ENCODE measurements at regions not wholly inside any gene's neighbourhood (a gene's known extent, or its start where the extent isn't known, plus 50 kb on each side); places are given as distances from the start of the nearest gene placed in this dataset.

GRCh38 chr13:55266644-55267043, 1874.1 kb upstream of the PRR20A start:
- Histone ChIP-seq H3K27ac (ENCODE audit: low read length) (no peak overlapping the region), H3K4me1 (ENCODE audit: control insufficient read depth, insufficient read depth, low read length) (no peaks in the 10 kb centered on the region), H3K27me3 (ENCODE audit: control insufficient read depth, insufficient read depth, low read length) (no peaks in the 10 kb centered on the region), H3K4me3 (ENCODE audit: low read length) (no peak overlapping the region), H3K9me3 (ENCODE audit: control insufficient read depth, insufficient read depth, low read length) (peaks cover 3% of the 10 kb centered on the region), H3K36me3 (ENCODE audit: control insufficient read depth, insufficient read depth, low read length) (no peaks in the 10 kb centered on the region)
- no CpG with 5 or more reads among the region's 2 CpGs for WGBS (ENCODE audit: insufficient coverage)
- DNase-seq = no peak
- Mint-ChIP-seq H3K9me3 (peaks cover 13 to 14% of the 10 kb centered on the region in 2 donors), H3K4me1 (no peaks in the 10 kb centered on the region), H3K4me3 (no peak overlapping the region), H3K27me3 (ENCODE audit: low read depth in 2 of 2) (no peaks in the 10 kb centered on the region), H3K36me3 (no peaks in the 10 kb centered on the region), H3K27ac (no peak overlapping the region)
- no peak for ATAC-seq
- intact Hi-C loops (cut with micrococcal nuclease) = no loop called here
- no peak for TF ChIP-seq CTCF (IDR thresholded peaks at IDR 0.05)

GRCh38 chr13:55298201-55298600, 1842.5 kb upstream of the PRR20A start:
- H3K36me3 Mint-ChIP-seq = peaks cover 23% of the 10 kb centered on the region
- WGBS (ENCODE audit: insufficient coverage) = 73% methylated on average over 1 of the region's 1 CpG
- H3K36me3 ChIP-seq (ENCODE audit: control insufficient read depth, insufficient read depth, low read length) = no peaks in the 10 kb centered on the region
- peaks cover 22 to 31% of the 10 kb centered on the region in 2 donors for H3K9me3 Mint-ChIP-seq
- no peaks in the 10 kb centered on the region for H3K27me3 Mint-ChIP-seq (ENCODE audit: low read depth in 2 of 2)
- no peaks in the 10 kb centered on the region for H3K4me1 Mint-ChIP-seq
- H3K27ac ChIP-seq (ENCODE audit: low read length) = no peak overlapping the region
- peaks cover 8% of the 10 kb centered on the region for H3K9me3 ChIP-seq (ENCODE audit: control insufficient read depth, insufficient read depth, low read length)
- H3K4me3 ChIP-seq (ENCODE audit: low read length) = no peak overlapping the region
- ATAC-seq (no peak), DNase-seq (no peak)
- no peak overlapping the region for H3K4me3 Mint-ChIP-seq
- intact Hi-C loops (cut with micrococcal nuclease) = no loop called here
- no peaks in the 10 kb centered on the region for H3K27me3 ChIP-seq (ENCODE audit: control insufficient read depth, insufficient read depth, low read length)
- H3K27ac Mint-ChIP-seq = no peak overlapping the region
- TF ChIP-seq CTCF (IDR thresholded peaks at IDR 0.05) = no peak
- H3K4me1 ChIP-seq (ENCODE audit: control insufficient read depth, insufficient read depth, low read length) = no peaks in the 10 kb centered on the region

- H3K4me1 ChIP-seq (ENCODE audit: control insufficient read depth, insufficient read depth, low read length) = no peaks in the 10 kb centered on the region
- ATAC-seq (no peak), DNase-seq (no peak)
- H3K4me3 Mint-ChIP-seq = no peak overlapping the region
- 77% methylated on average over 3 of the region's 3 CpGs for WGBS (ENCODE audit: insufficient coverage)
- peaks cover 9% of the 10 kb centered on the region for H3K36me3 Mint-ChIP-seq
- peaks cover 19 to 23% of the 10 kb centered on the region in 2 donors for H3K9me3 Mint-ChIP-seq
- no peaks in the 10 kb centered on the region for H3K9me3 ChIP-seq (ENCODE audit: control insufficient read depth, insufficient read depth, low read length)
- no peaks in the 10 kb centered on the region for H3K27me3 ChIP-seq (ENCODE audit: control insufficient read depth, insufficient read depth, low read length)
- no peak for TF ChIP-seq CTCF (IDR thresholded peaks at IDR 0.05)
- no peak overlapping the region for H3K4me3 ChIP-seq (ENCODE audit: low read length)
- H3K27ac Mint-ChIP-seq = no peak overlapping the region
- H3K27me3 Mint-ChIP-seq (ENCODE audit: low read depth in 2 of 2) = no peaks in the 10 kb centered on the region
- no peaks in the 10 kb centered on the region for H3K4me1 Mint-ChIP-seq
- intact Hi-C loops (cut with micrococcal nuclease) = no loop called here
- H3K36me3 ChIP-seq (ENCODE audit: control insufficient read depth, insufficient read depth, low read length) = no peaks in the 10 kb centered on the region
- no peak overlapping the region for H3K27ac ChIP-seq (ENCODE audit: low read length)
Observed at GRCh38 chr13:55302568-55302967, 1838.2 kb upstream of the PRR20A start.

- Mint-ChIP-seq H3K27me3 (ENCODE audit: low read depth in 2 of 2) (no peaks in the 10 kb centered on the region), H3K36me3 (no peaks in the 10 kb centered on the region), H3K4me3 (no peak overlapping the region), H3K9me3 (peaks cover 19 to 20% of the 10 kb centered on the region in 2 donors), H3K4me1 (no peaks in the 10 kb centered on the region), H3K27ac (no peak overlapping the region)
- 75% methylated on average over 1 of the region's 3 CpGs for WGBS (ENCODE audit: insufficient coverage)
- no peak for DNase-seq
- no peak for TF ChIP-seq CTCF (IDR thresholded peaks at IDR 0.05)
- H3K36me3 ChIP-seq (ENCODE audit: control insufficient read depth, insufficient read depth, low read length) = no peaks in the 10 kb centered on the region
- no peak overlapping the region for H3K27ac ChIP-seq (ENCODE audit: low read length)
- no peak for ATAC-seq
- H3K27me3 ChIP-seq (ENCODE audit: control insufficient read depth, insufficient read depth, low read length) = no peaks in the 10 kb centered on the region
- H3K9me3 ChIP-seq (ENCODE audit: control insufficient read depth, insufficient read depth, low read length) = no peaks in the 10 kb centered on the region
- no peak overlapping the region for H3K4me3 ChIP-seq (ENCODE audit: low read length)
- intact Hi-C loops (cut with micrococcal nuclease) = no loop called here
- H3K4me1 ChIP-seq (ENCODE audit: control insufficient read depth, insufficient read depth, low read length) = no peaks in the 10 kb centered on the region
Observed at GRCh38 chr13:55307909-55308308, 1832.8 kb upstream of the PRR20A start.
